IMR-90 (cell line): ENCODE measurements at regions not wholly inside any gene's neighbourhood (a gene's known extent, or its start where the extent isn't known, plus 50 kb on each side); places are given as distances from the start of the nearest gene placed in this dataset.

ENCODE experiments used
- ATAC-seq: fragments of 200-7000 bp; cut with Tn5 transposase; 2 replicates; pipeline ENCODE4 v1.9.1; 2020; ENCODE audit warnings: low read depth, mild to moderate bottlenecking, moderate library complexity
- BruUV-seq: library from RNA; stranded (reverse); fragments of 400-500 nt; replicated peaks from 2 replicates; lab custom pipeline; 2021; lab: Mats Ljungman, UMichigan
- CTCF ChIA-PET: fragments of 300-600 bp; formaldehyde crosslinking; extraction: SDS; loops from one replicate; lab custom pipeline; 2021; ENCODE audit warnings: antibody characterized with exemption; lab: Yijun Ruan, JAX
- POLR2A ChIA-PET: fragments of 300-600 bp; sonication (Branson Sonifier 250); formaldehyde crosslinking; loops from one replicate; lab custom pipeline; 2022; ENCODE audit warnings: antibody characterized with exemption; ENCODE audit not compliant: unreplicated experiment; lab: Charles Lee
- DNase-seq: peaks from one replicate; pipeline ENCODE4 v3.0.0; 2013
- H2AFZ ChIP-seq: replicated peaks from 2 replicates; pipeline ENCODE3; 2013; ENCODE audit warnings: low read length, mild to moderate bottlenecking; ENCODE audit not compliant: poor library complexity
- H2AK5ac ChIP-seq: 2 replicates; pipeline ENCODE4 v1.6.1; 2013; ENCODE audit warnings: low read depth, low read length, inconsistent platforms
- H2AK9ac ChIP-seq: replicated peaks from 2 replicates; pipeline ENCODE3; 2013; ENCODE audit warnings: mild to moderate bottlenecking, low read depth, low read length, moderate library complexity; ENCODE audit not compliant: poor library complexity
- H2BK120ac ChIP-seq: 2 replicates; pipeline ENCODE4 v1.6.1; 2013; ENCODE audit warnings: low read depth, low read length, inconsistent platforms
- H2BK15ac ChIP-seq: 3 replicates; pipeline ENCODE4 v1.6.1; 2013; ENCODE audit warnings: low read depth, low read length, inconsistent platforms
- H2BK20ac ChIP-seq: 2 replicates; pipeline ENCODE4 v1.6.1; 2013; ENCODE audit warnings: low read depth, mild to moderate bottlenecking, inconsistent platforms, low read length, moderate library complexity
- H2BK5ac ChIP-seq: 2 replicates; pipeline ENCODE4 v1.6.1; 2013; ENCODE audit warnings: mild to moderate bottlenecking, low read depth, low read length, inconsistent platforms; ENCODE audit not compliant: poor library complexity, severe bottlenecking
- H3K14ac ChIP-seq: replicated peaks from 2 replicates; pipeline ENCODE4 v1.6.1; 2013; ENCODE audit warnings: low read depth, low read length, inconsistent platforms
- H3K18ac ChIP-seq: 2 replicates; pipeline ENCODE4 v1.6.1; 2013; ENCODE audit warnings: low read depth, low read length, control low read depth
- H3K23ac ChIP-seq: 2 replicates; pipeline ENCODE4 v1.6.1; 2013; ENCODE audit warnings: low read depth, low read length, inconsistent platforms
- H3K27ac ChIP-seq: 2 replicates; pipeline ENCODE4 v1.5.1; 2013; ENCODE audit warnings: mild to moderate bottlenecking, control low read depth, low read length; ENCODE audit not compliant: insufficient read depth
- H3K27me3 ChIP-seq: 2 replicates; pipeline ENCODE4 v1.6.1; 2013; ENCODE audit warnings: low read length; ENCODE audit not compliant: control insufficient read depth, insufficient read depth
- H3K36me3 ChIP-seq: 2 replicates; pipeline ENCODE4 v1.6.1; 2013; ENCODE audit warnings: low read length, mixed read lengths; ENCODE audit not compliant: control insufficient read depth, insufficient read depth
- H3K4ac ChIP-seq: 2 replicates; pipeline ENCODE4 v1.6.1; 2013; ENCODE audit warnings: low read depth, low read length, inconsistent platforms
- H3K4me1 ChIP-seq: 2 replicates; pipeline ENCODE4 v1.6.1; 2013; ENCODE audit warnings: low read length, mixed read lengths; ENCODE audit not compliant: control insufficient read depth, insufficient read depth
- H3K4me2 ChIP-seq: 2 replicates; pipeline ENCODE4 v1.6.1; 2013; ENCODE audit warnings: low read depth, mild to moderate bottlenecking, control low read depth, low read length, moderate library complexity
- H3K4me3 ChIP-seq: 2 replicates; pipeline ENCODE4 v1.5.1; 2013; ENCODE audit warnings: low read depth, mild to moderate bottlenecking, control low read depth, low read length, moderate library complexity; ENCODE audit not compliant: insufficient read depth
- H3K56ac ChIP-seq: 2 replicates; pipeline ENCODE4 v1.6.1; 2013; ENCODE audit warnings: low read length, inconsistent platforms; ENCODE audit not compliant: insufficient read depth; ENCODE audit errors: extremely low read depth
- H3K79me1 ChIP-seq, 2 experiments: 2 replicates each; pipeline ENCODE4 v1.6.1; 2013; ENCODE audit warnings: low read length in 2 of 2, inconsistent platforms in 1 of 2, low read depth in 1 of 2
- H3K9ac ChIP-seq: 2 replicates; pipeline ENCODE4 v1.6.1; 2013; ENCODE audit warnings: low read depth, low read length, control low read depth
- H3K9me1 ChIP-seq: 2 replicates; pipeline ENCODE4 v1.6.1; 2013; ENCODE audit warnings: low read length, inconsistent platforms; ENCODE audit not compliant: insufficient read depth
- H3K9me3 ChIP-seq: 2 replicates; pipeline ENCODE4 v1.6.1; 2013; ENCODE audit warnings: low read length; ENCODE audit not compliant: control insufficient read depth, insufficient read depth
- H4K20me1 ChIP-seq: 2 replicates; pipeline ENCODE4 v1.6.1; 2013; ENCODE audit warnings: low read length, inconsistent platforms; ENCODE audit not compliant: insufficient read depth
- H4K5ac ChIP-seq: 2 replicates; pipeline ENCODE4 v1.6.1; 2013; ENCODE audit warnings: mild to moderate bottlenecking, low read depth, low read length, control low read depth
- H4K8ac ChIP-seq, 2 experiments: 2 replicates each; pipeline ENCODE4 v1.6.1; 2013; ENCODE audit warnings: low read depth in 2 of 2, low read length in 2 of 2, control low read depth in 1 of 2, inconsistent platforms in 1 of 2
- H4K91ac ChIP-seq: 2 replicates; pipeline ENCODE4 v1.6.1; 2013; ENCODE audit warnings: low read depth, low read length, inconsistent platforms; ENCODE audit not compliant: insufficient read depth
- BHLHE40 ChIP-seq: fragments of 150-350 bp; IDR thresholded peaks from 2 replicates; pipeline ENCODE4 v1.6.1; 2016; ENCODE audit warnings: mild to moderate bottlenecking, low read depth, low read length
- CEBPB ChIP-seq: IDR thresholded peaks from 2 replicates; pipeline ENCODE4 v1.6.1; 2012; ENCODE audit warnings: low read depth, low read length, improper control_type of control experiment
- CHD1 ChIP-seq: IDR thresholded peaks from 2 replicates; pipeline ENCODE4 v1.6.1; 2012; ENCODE audit warnings: low read depth, low read length, improper control_type of control experiment
- CTCF ChIP-seq: conservative IDR thresholded peaks from 2 replicates; pipeline ENCODE4 v1.5.1; 2012; ENCODE audit warnings: mild to moderate bottlenecking, low read depth, low read length, improper control_type of control experiment
- ELK1 ChIP-seq: fragments of 150-350 bp; IDR thresholded peaks from 2 replicates; pipeline ENCODE4 v1.6.1; 2016; ENCODE audit warnings: low read depth, mild to moderate bottlenecking, low read length, moderate library complexity, borderline replicate concordance
- FOS ChIP-seq: fragments of 150-350 bp; IDR thresholded peaks from 2 replicates; pipeline ENCODE4 v1.6.1; 2016; ENCODE audit warnings: low read depth, low read length
- MAFK ChIP-seq: IDR thresholded peaks from 2 replicates; pipeline ENCODE4 v1.6.1; 2012; ENCODE audit warnings: low read depth, low read length, improper control_type of control experiment
- MAZ ChIP-seq: IDR thresholded peaks from 2 replicates; pipeline ENCODE4 v1.6.1; 2012; ENCODE audit warnings: low read depth, mild to moderate bottlenecking, low read length, improper control_type of control experiment, moderate library complexity, borderline replicate concordance
- MXI1 ChIP-seq: IDR thresholded peaks from 2 replicates; pipeline ENCODE4 v1.6.1; 2012; ENCODE audit warnings: low read depth, mild to moderate bottlenecking, low read length, moderate library complexity, borderline replicate concordance
- NFE2L2 ChIP-seq: fragments of 150-350 bp; IDR thresholded peaks from 2 replicates; pipeline ENCODE4 v1.6.1; 2016; ENCODE audit warnings: low read depth, mild to moderate bottlenecking, low read length
- RAD21 ChIP-seq: IDR thresholded peaks from 2 replicates; pipeline ENCODE4 v1.6.1; 2012; ENCODE audit warnings: low read length, improper control_type of control experiment
- RCOR1 ChIP-seq: IDR thresholded peaks from 2 replicates; pipeline ENCODE4 v1.6.1; 2012; ENCODE audit warnings: mild to moderate bottlenecking, low read length, improper control_type of control experiment; ENCODE audit not compliant: insufficient replicate concordance
- RFX5 ChIP-seq: IDR thresholded peaks from 2 replicates; pipeline ENCODE4 v1.8.0; 2012; ENCODE audit warnings: low read depth, mild to moderate bottlenecking, low read length, moderate library complexity
- SMC3 ChIP-seq: fragments of 150-350 bp; IDR thresholded peaks from 2 replicates; pipeline ENCODE4 v1.6.1; 2016; ENCODE audit warnings: low read depth, mild to moderate bottlenecking, antibody characterized with exemption, low read length, moderate library complexity
- USF2 ChIP-seq: fragments of 150-350 bp; IDR thresholded peaks from 2 replicates; pipeline ENCODE4 v1.6.1; 2017; ENCODE audit warnings: mild to moderate bottlenecking, antibody characterized with exemption, low read length, low read depth
- WGBS, 2 experiments: methylation state at CpG; one replicate each; pipeline versions ENCODE4 v1.1.5 to v1.1.7; 2013; ENCODE audit warnings: missing lambda C conversion rate in 2 of 2; ENCODE audit not compliant: insufficient read length in 1 of 2; ENCODE audit errors: extremely low coverage in 2 of 2; 5-methylcytosine and 5-hydroxymethylcytosine counted together
- dilution Hi-C: fragments of 300-500 bp; cut with HindIII; formaldehyde crosslinking; loops from one replicate; pipeline ENCODE4 v1.14.3; 2018; ENCODE audit warnings: low sequenced_read_pairs; ENCODE audit not compliant: unreplicated experiment
- in situ Hi-C: fragments of 300-500 bp; cut with MboI; formaldehyde crosslinking; loops from 3 replicates; pipeline ENCODE4 v1.14.3; 2019; ENCODE audit warnings: low sequenced_read_pairs, inconsistent platforms, mixed read lengths
- intact Hi-C: fragments of 100-400 bp; cut with micrococcal nuclease; formaldehyde crosslinking; loops from 2 replicates; pipeline ENCODE4 v1.10.0; 2022

GRCh38 chr7:17619196-17619818, 320.9 kb downstream of the AHR start:
- H3K14ac ChIP-seq = no peak overlapping the region
- POLR2A ChIA-PET = no interaction called here
- in situ Hi-C loops (no loop called here), intact Hi-C loops (no loop called here), dilution Hi-C loops (no loop called here)
- H3K9me1 ChIP-seq = no peaks in the 10 kb centered on the region
- no peak overlapping the region for H3K9ac ChIP-seq
- ATAC-seq (no peak), DNase-seq (no peak)
- H3K79me1 ChIP-seq = no peaks in the 10 kb centered on the region
- no peaks in the 10 kb centered on the region for H4K20me1 ChIP-seq
- H3K56ac ChIP-seq = no peak overlapping the region
- no peak overlapping the region for H3K27ac ChIP-seq
- no peaks in the 10 kb centered on the region for H3K9me3 ChIP-seq
- no CpG with 5 or more reads among the region's 5 CpGs for WGBS, 2 experiments
- no peak overlapping the region for H3K4me3 ChIP-seq
- peak overlapping the region; percentile 11; the same call in 1 of the 3 replicates for H2BK15ac ChIP-seq
- H2AFZ ChIP-seq = no peak overlapping the region
- no peak overlapping the region for H3K4ac ChIP-seq
- H3K4me1 ChIP-seq = peaks cover 4% of the 10 kb centered on the region; the same call in 1 of the 2 replicates
- no peak overlapping the region for H2BK20ac ChIP-seq
- no peak overlapping the region for H2BK5ac ChIP-seq
- no peak overlapping the region for H2AK9ac ChIP-seq
- no peak overlapping the region for H4K91ac ChIP-seq
- H3K36me3 ChIP-seq = no peaks in the 10 kb centered on the region
- H3K4me2 ChIP-seq = no peak overlapping the region
- CTCF ChIA-PET = interaction anchor here (0.7 to 1.0 kb wide), 2 partner anchors 9 to 24 kb away, joined by 3 to 4 read pairs; no protein-coding TSS in a partner anchor
- no peaks in the 10 kb centered on the region for H3K27me3 ChIP-seq
- no peak overlapping the region for H3K18ac ChIP-seq
- no peak overlapping the region for H4K8ac ChIP-seq
- H4K5ac ChIP-seq = no peak overlapping the region
- TF ChIP-seq NFE2L2 (no peak), CHD1 (no peak), SMC3 (no peak), RFX5 (no peak), BHLHE40 (no peak), MAFK (no peak), USF2 (no peak), RAD21 (no peak), ELK1 (no peak), CEBPB (no peak), MXI1 (no peak), FOS (no peak), RCOR1 (no peak), MAZ (no peak), CTCF (no peak)
- no TSS peak for BruUV-seq
- H3K23ac ChIP-seq = no peak overlapping the region
- no peak overlapping the region; the same call in 1 of the 2 replicates for H2AK5ac ChIP-seq
- H2BK120ac ChIP-seq = no peak overlapping the region
